BJ (cell line): ENCODE measurements at regions not wholly inside any gene's neighbourhood (a gene's known extent, or its start where the extent isn't known, plus 50 kb on each side); places are given as distances from the start of the nearest gene placed in this dataset.

Experiments used
- CTCF ChIA-PET: fragments of 350-600 bp; formaldehyde crosslinking; extraction: SDS; loops from one replicate; lab custom pipeline; 2021; ENCODE audit warnings: antibody characterized with exemption, inconsistent platforms; lab: Yijun Ruan, JAX
- POLR2A ChIA-PET: fragments of 300-600 bp; sonication (Branson Sonifier 250); formaldehyde crosslinking; extraction: SDS; loops from one replicate; lab custom pipeline; 2021; ENCODE audit warnings: antibody characterized with exemption; lab: Charles Lee
- DNase-seq: peaks from one replicate; pipeline ENCODE4 v3.0.0-alpha.2; 2011; ENCODE audit warnings: low read depth
- H3K27me3 ChIP-seq: 2 replicates; pipeline ENCODE4 v1.6.0; 2011; ENCODE audit warnings: low read length; ENCODE audit not compliant: control insufficient read depth, insufficient read depth
- H3K36me3 ChIP-seq: 2 replicates; pipeline ENCODE4 v1.5.1; 2011; ENCODE audit warnings: low read length; ENCODE audit not compliant: control insufficient read depth, insufficient read depth
- H3K4me3 ChIP-seq: 2 replicates; pipeline ENCODE4 v1.5.1; 2011; ENCODE audit warnings: low read depth, mild to moderate bottlenecking, control low read depth, low read length
- TF ChIP-seq, protein P1 (sequence below): IDR thresholded peaks from 2 replicates; pipeline ENCODE4 v1.5.1; 2011; ENCODE audit warnings: low read depth, mild to moderate bottlenecking, control low read depth, inconsistent platforms, low read length, moderate library complexity; ENCODE audit not compliant: insufficient read depth

DNA sequence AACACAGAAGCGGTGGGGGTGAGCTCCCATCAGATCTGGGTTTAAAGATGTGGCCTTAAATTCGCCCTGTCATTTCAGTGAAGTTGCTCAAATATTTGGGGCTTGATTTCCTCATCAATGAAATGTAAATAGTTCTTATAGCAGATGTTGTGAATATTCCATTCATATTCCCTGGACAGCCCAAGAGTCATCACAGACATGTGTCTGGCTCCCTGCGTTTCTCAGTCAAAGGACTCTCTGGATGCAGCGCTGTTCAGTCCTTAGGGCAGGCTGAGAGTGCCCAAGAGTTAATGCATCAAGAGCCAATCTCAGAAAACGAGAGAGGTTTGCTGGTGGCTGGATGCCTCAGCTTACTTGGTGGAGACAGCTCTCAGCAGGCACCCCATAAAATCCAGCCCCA is 475.5 kb upstream of the VSTM2A start:
- no peak for DNase-seq
- TF ChIP-seq, protein P1, sequence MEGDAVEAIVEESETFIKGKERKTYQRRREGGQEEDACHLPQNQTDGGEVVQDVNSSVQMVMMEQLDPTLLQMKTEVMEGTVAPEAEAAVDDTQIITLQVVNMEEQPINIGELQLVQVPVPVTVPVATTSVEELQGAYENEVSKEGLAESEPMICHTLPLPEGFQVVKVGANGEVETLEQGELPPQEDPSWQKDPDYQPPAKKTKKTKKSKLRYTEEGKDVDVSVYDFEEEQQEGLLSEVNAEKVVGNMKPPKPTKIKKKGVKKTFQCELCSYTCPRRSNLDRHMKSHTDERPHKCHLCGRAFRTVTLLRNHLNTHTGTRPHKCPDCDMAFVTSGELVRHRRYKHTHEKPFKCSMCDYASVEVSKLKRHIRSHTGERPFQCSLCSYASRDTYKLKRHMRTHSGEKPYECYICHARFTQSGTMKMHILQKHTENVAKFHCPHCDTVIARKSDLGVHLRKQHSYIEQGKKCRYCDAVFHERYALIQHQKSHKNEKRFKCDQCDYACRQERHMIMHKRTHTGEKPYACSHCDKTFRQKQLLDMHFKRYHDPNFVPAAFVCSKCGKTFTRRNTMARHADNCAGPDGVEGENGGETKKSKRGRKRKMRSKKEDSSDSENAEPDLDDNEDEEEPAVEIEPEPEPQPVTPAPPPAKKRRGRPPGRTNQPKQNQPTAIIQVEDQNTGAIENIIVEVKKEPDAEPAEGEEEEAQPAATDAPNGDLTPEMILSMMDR = no peak
- H3K27me3 ChIP-seq = no peaks in the 10 kb centered on the region
- CTCF ChIA-PET = no interaction called here
- H3K4me3 ChIP-seq = no peak overlapping the region
- POLR2A ChIA-PET = no interaction called here
- H3K36me3 ChIP-seq = no peaks in the 10 kb centered on the region

DNA sequence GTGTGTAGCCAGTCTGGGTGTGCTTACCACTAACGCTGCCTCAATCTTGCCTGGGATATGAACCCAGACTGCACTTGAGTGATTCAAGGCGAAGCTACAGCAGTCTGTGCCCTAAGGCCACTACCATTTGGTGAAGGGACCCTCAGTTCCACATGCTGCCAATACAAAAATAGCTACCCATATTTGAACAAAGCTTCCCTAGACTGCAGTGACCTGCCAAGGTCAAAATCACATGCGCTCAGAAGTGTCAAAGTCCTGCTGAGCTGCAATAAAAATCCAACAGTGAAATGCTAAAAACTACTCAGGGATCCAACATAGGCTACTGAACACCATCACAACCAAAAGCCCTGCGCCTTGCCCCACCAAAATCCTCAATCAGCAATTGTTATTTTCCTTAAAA is 472.3 kb upstream of the VSTM2A start:
- DNase-seq = no peak
- TF ChIP-seq, protein P1 = no peak
- ChIA-PET POLR2A (no interaction called here), CTCF (no interaction called here)
- H3K27me3 ChIP-seq = no peaks in the 10 kb centered on the region
- no peaks in the 10 kb centered on the region for H3K36me3 ChIP-seq
- H3K4me3 ChIP-seq = no peak overlapping the region

DNA sequence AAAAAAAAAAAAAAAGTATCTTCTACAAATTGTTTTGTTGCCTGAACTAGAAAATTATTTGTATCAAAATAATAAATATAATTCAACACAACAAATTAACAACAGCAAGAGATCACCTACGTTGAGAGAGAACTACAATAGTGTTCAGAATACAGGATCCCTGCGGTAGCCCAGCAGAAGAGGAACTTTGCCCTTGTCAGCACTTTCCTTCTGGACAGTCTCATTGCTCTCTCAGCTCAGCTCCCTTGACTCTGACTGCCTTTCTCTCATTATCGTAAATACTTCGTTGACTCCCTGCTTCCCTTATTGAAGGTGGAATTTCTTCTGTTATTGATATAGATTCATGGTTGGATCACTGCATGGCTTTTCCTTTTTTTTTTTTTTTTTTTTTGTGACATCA is 469.5 kb upstream of the VSTM2A start:
- H3K4me3 ChIP-seq = no peak overlapping the region
- POLR2A ChIA-PET = no interaction called here
- no peaks in the 10 kb centered on the region for H3K27me3 ChIP-seq
- no peaks in the 10 kb centered on the region for H3K36me3 ChIP-seq
- TF ChIP-seq, protein P1 = no peak
- no peak for DNase-seq
- CTCF ChIA-PET = no interaction called here

DNA sequence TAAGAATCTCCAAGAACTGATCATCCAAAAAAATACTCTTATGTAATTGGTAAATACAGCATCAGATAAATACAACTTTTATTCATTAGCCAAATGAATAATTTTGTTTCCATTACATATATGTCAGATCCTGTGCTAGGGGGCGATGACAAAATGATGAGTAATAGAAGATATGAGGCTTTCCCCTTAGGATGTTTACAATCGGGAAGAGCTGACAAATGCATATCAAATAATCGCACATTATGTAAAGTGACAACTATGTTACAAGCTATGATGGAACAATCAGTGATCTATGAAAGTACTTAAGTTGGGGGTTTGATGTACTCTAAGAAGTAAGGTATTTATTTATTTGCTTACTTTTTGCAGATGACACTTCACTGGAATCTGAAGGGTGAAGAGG is 465.6 kb upstream of the VSTM2A start:
- ChIA-PET POLR2A (no interaction called here), CTCF (no interaction called here)
- TF ChIP-seq, protein P1 = no peak
- no peak for DNase-seq
- no peaks in the 10 kb centered on the region for H3K27me3 ChIP-seq
- no peaks in the 10 kb centered on the region for H3K36me3 ChIP-seq
- H3K4me3 ChIP-seq = no peak overlapping the region

DNA sequence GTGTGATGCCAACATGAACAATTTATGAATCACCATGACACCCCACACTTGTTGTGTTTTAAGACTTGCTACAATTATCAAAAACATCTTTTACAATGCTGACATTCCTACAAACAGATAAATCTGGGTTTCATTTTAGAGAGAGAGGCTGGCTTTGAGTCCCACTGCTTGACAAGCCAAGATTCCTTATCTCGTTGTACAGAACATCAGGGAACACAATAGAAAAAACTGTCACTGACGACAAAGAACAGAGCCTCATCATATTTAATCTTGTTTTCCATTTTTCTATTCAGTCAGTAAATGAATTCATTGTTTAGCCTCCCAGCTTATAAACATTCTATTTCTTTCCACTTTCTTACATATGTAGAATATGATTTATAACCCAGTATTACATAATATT is 461.6 kb upstream of the VSTM2A start:
- Histone ChIP-seq H3K36me3 (no peaks in the 10 kb centered on the region), H3K4me3 (no peak overlapping the region), H3K27me3 (no peaks in the 10 kb centered on the region)
- CTCF ChIA-PET = no interaction called here
- no peak for DNase-seq
- POLR2A ChIA-PET = no interaction called here
- TF ChIP-seq, protein P1 = no peak
